Endothelial cell of umbilical vein (primary cell): ENCODE measurements at regions not wholly inside any gene's neighbourhood (a gene's known extent, or its start where the extent isn't known, plus 50 kb on each side); places are given as distances from the start of the nearest gene placed in this dataset.

Experiments
- BruUV-seq: library from RNA; stranded (reverse); fragments of 400-500 nt; replicated peaks from 2 replicates; lab custom pipeline; 2021; lab: Mats Ljungman, UMichigan
- CTCF ChIA-PET: fragments of 300-600, 350-600 bp; sonication (Branson Sonifier 250); formaldehyde crosslinking; loops from one replicate; lab custom pipeline; 2021; ENCODE audit warnings: antibody characterized with exemption, inconsistent platforms; lab: Charles Lee
- POLR2A ChIA-PET: fragments of 300-600, 350-600 bp; sonication (Branson Sonifier 250); formaldehyde crosslinking; loops from one replicate; lab custom pipeline; 2021; ENCODE audit warnings: antibody characterized with exemption, inconsistent platforms; lab: Charles Lee
- DNase-seq: peaks from one replicate; pipeline ENCODE4 v3.0.0-alpha.2; 2011; ENCODE audit warnings: low read depth, low spot score
- FAIRE-seq: peaks from 2 replicates; lab custom pipeline; 2011; peaks lifted over from hg19 to GRCh38; lab: Jason Lieb, UNC
- H2AFZ ChIP-seq: 2 replicates; pipeline ENCODE4 v1.6.0; 2012; ENCODE audit warnings: low read depth, low read length, control low read depth, inconsistent platforms
- H3K27ac ChIP-seq: 2 replicates; pipeline ENCODE4 v1.5.1; 2011; ENCODE audit warnings: low read depth, mild to moderate bottlenecking, control low read depth, low read length, moderate library complexity; ENCODE audit not compliant: insufficient read depth
- H3K27me3 ChIP-seq, 2 experiments: 2 replicates each; pipeline versions ENCODE4 v1.6.0 to v1.6.1; 2011; ENCODE audit warnings: low read length in 2 of 2, mixed read lengths in 1 of 2; ENCODE audit not compliant: control insufficient read depth in 2 of 2, insufficient read depth in 2 of 2
- H3K36me3 ChIP-seq, 2 experiments: 2 replicates in 1 of 2; 3 replicates in 1 of 2; pipeline ENCODE4 v1.5.1; 2011; ENCODE audit warnings: low read length in 2 of 2, mild to moderate bottlenecking in 1 of 2, moderate library complexity in 1 of 2; ENCODE audit not compliant: control insufficient read depth in 2 of 2, insufficient read depth in 2 of 2; ENCODE audit errors: extremely low read depth in 1 of 2
- H3K4me1 ChIP-seq: 3 replicates; pipeline ENCODE4 v1.5.1; 2011; ENCODE audit warnings: mild to moderate bottlenecking, low read length; ENCODE audit not compliant: control insufficient read depth, insufficient read depth; ENCODE audit errors: extremely low read depth
- H3K4me2 ChIP-seq: 2 replicates; pipeline ENCODE4 v1.6.1; 2011; ENCODE audit warnings: low read length, control low read depth, mixed read lengths; ENCODE audit not compliant: insufficient read depth
- H3K4me3 ChIP-seq, 3 experiments: fragments of 200-600 bp in 1 of 3; sonication (generic), shearing (Covaris generic) in 1 of 3; replicated peaks in 1 of 3; 2 replicates each; pipeline ENCODE4 v1.5.1; 2011 to 2016; ENCODE audit warnings: control low read depth in 3 of 3, low read length in 3 of 3, mild to moderate bottlenecking in 2 of 3, inconsistent platforms in 1 of 3, low read depth in 1 of 3, moderate library complexity in 1 of 3; ENCODE audit not compliant: insufficient read depth in 1 of 3
- H3K79me2 ChIP-seq: 2 replicates; pipeline ENCODE4 v1.6.0; 2012; ENCODE audit warnings: low read length, inconsistent platforms; ENCODE audit not compliant: control insufficient read depth, insufficient read depth
- H3K9ac ChIP-seq: replicated peaks from 2 replicates; pipeline ENCODE3; 2011; ENCODE audit warnings: low read length, control low read depth; ENCODE audit not compliant: insufficient read depth; ENCODE audit errors: extremely low read depth
- H3K9me1 ChIP-seq: replicated peaks from 3 replicates; pipeline ENCODE4 v1.6.0; 2011; ENCODE audit warnings: mild to moderate bottlenecking, low read length; ENCODE audit not compliant: control insufficient read depth, insufficient read depth; ENCODE audit errors: extremely low read depth
- H3K9me3 ChIP-seq: replicated peaks from 2 replicates; pipeline ENCODE4 v1.5.1; 2012; ENCODE audit warnings: low read length, inconsistent platforms; ENCODE audit not compliant: control insufficient read depth, insufficient read depth
- H4K20me1 ChIP-seq: replicated peaks from 2 replicates; pipeline ENCODE3; 2011; ENCODE audit warnings: mild to moderate bottlenecking, low read length; ENCODE audit not compliant: control insufficient read depth, insufficient read depth; ENCODE audit errors: extremely low read depth
- EZH2 ChIP-seq: IDR thresholded peaks from 2 replicates; pipeline ENCODE4 v1.6.1; 2012; ENCODE audit warnings: borderline replicate concordance, low read depth, mild to moderate bottlenecking, moderate library complexity, low read length, inconsistent platforms; ENCODE audit not compliant: severe bottlenecking
- FOS ChIP-seq: IDR thresholded peaks from 2 replicates; pipeline ENCODE4 v1.6.1; 2011; ENCODE audit warnings: mild to moderate bottlenecking, low read length, moderate library complexity, borderline replicate concordance; ENCODE audit not compliant: insufficient read depth
- GATA2 ChIP-seq: IDR thresholded peaks from 2 replicates; pipeline ENCODE4 v1.7.0; 2011; ENCODE audit warnings: low read depth, mild to moderate bottlenecking, moderate library complexity, mixed read lengths, low read length; ENCODE audit not compliant: insufficient read length, insufficient read depth
- JUN ChIP-seq: IDR thresholded peaks from 2 replicates; pipeline ENCODE4 v1.6.1; 2011; ENCODE audit warnings: borderline replicate concordance, low read depth; ENCODE audit not compliant: insufficient read length, insufficient read depth
- MYC ChIP-seq: IDR thresholded peaks from one replicate; pipeline ENCODE4 v1.6.1; 2011; ENCODE audit warnings: mild to moderate bottlenecking, low read depth, low read length
- POLR2A ChIP-seq: IDR thresholded peaks from 2 replicates; pipeline ENCODE4 v1.6.1; 2012; ENCODE audit warnings: low read depth, mild to moderate bottlenecking, control low read depth, low read length
- POLR2AphosphoS5 ChIP-seq: IDR thresholded peaks from 2 replicates; pipeline ENCODE4 v1.6.1; 2012; ENCODE audit warnings: low read depth, mild to moderate bottlenecking, control low read depth, low read length, moderate library complexity; ENCODE audit not compliant: insufficient read depth
- dilution Hi-C: fragments of 300-500 bp; cut with MboI; formaldehyde crosslinking; loops from one replicate; pipeline ENCODE4 v1.15.0; 2019; ENCODE audit warnings: low sequenced_read_pairs; ENCODE audit not compliant: extremely low pct_ligation_motif_present
- intact Hi-C: fragments of 100-400 bp; cut with micrococcal nuclease; formaldehyde crosslinking; loops from one replicate; pipeline ENCODE4 v1.10.0; 2022
- TF ChIP-seq, protein P1 (sequence below): IDR thresholded peaks from 2 replicates; pipeline ENCODE4 v1.6.1; 2011; ENCODE audit not compliant: insufficient read depth, insufficient read length
- TF ChIP-seq, protein P2 (sequence below), 2 donors: IDR thresholded peaks; 1 replicate in 1 of 2; 2 replicates in 1 of 2; pipeline ENCODE4 v1.5.1; 2011; ENCODE audit warnings: low read length in 2 of 2, mild to moderate bottlenecking in 2 of 2, moderate library complexity in 2 of 2, control low read depth in 1 of 2, inconsistent platforms in 1 of 2, low read depth in 1 of 2; ENCODE audit not compliant: insufficient read depth in 1 of 2; ENCODE audit errors: extremely low read depth in 1 of 2

DNA sequence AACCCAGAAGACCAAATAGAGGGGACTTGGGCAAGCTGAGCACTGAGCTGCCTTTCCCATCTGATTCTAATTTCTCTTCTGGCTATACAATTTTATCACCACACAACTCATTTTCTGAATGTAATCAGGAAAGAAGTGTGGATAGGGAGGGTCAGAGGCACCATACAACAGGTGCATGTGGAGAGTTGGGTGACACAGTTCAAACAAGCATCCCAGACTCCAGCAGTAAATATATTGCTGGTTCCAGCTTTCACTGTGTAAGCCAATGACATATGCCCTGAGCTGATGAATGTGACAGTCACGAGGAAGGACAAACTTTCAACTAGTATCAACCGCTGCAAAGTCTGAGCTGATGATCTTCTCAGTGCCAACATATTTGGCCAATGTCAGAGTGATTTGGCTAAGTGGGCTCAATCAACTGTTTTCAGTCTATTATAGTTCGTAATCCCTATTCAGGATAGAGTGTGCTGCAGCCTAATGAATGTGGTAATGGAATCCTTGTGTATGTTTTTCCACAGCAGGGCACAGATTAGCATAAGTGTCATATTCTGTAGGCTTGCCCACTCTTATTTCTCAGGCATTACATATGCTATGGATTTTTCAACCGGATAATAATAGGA is 109.9 kb upstream of the MEIS1 start:
- TF ChIP-seq, protein P1, sequence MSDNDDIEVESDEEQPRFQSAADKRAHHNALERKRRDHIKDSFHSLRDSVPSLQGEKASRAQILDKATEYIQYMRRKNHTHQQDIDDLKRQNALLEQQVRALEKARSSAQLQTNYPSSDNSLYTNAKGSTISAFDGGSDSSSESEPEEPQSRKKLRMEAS, result no peak
- no peak for TF ChIP-seq EZH2
- TF ChIP-seq JUN, result no peak
- TF ChIP-seq MYC, result no peak
- no peak for TF ChIP-seq FOS
- no peak for TF ChIP-seq POLR2AphosphoS5
- TF ChIP-seq, protein P2, sequence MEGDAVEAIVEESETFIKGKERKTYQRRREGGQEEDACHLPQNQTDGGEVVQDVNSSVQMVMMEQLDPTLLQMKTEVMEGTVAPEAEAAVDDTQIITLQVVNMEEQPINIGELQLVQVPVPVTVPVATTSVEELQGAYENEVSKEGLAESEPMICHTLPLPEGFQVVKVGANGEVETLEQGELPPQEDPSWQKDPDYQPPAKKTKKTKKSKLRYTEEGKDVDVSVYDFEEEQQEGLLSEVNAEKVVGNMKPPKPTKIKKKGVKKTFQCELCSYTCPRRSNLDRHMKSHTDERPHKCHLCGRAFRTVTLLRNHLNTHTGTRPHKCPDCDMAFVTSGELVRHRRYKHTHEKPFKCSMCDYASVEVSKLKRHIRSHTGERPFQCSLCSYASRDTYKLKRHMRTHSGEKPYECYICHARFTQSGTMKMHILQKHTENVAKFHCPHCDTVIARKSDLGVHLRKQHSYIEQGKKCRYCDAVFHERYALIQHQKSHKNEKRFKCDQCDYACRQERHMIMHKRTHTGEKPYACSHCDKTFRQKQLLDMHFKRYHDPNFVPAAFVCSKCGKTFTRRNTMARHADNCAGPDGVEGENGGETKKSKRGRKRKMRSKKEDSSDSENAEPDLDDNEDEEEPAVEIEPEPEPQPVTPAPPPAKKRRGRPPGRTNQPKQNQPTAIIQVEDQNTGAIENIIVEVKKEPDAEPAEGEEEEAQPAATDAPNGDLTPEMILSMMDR (IDR thresholded peaks at IDR 0.05; ENCODE audit: extremely low read depth in 1 of 2, insufficient read depth in 1 of 2, low read depth in 1 of 2, low read length in 2 of 2), result no peak
- no peak for TF ChIP-seq POLR2A
- no peak for TF ChIP-seq GATA2
- Histone ChIP-seq H3K36me3 (no peaks in the 10 kb centered on the region), H2AFZ (no peak overlapping the region), H3K9me1 (no peaks in the 10 kb centered on the region), H3K27me3 (no peaks in the 10 kb centered on the region), H3K4me3 (no peak overlapping the region), H3K79me2 (no peaks in the 10 kb centered on the region), H3K4me2 (no peak overlapping the region), H3K27ac (no peak overlapping the region), H3K9ac (no peak overlapping the region), H3K4me1 (no peaks in the 10 kb centered on the region), H4K20me1 (no peaks in the 10 kb centered on the region), H3K9me3 (no peaks in the 10 kb centered on the region)
- intact Hi-C loops (no loop called here), dilution Hi-C loops (no loop called here)
- no peak for FAIRE-seq
- DNase-seq, result no peak
- CTCF ChIA-PET, result no interaction called here
- POLR2A ChIA-PET, result no interaction called here
- BruUV-seq, result no TSS peak
